HG03432 (cell line): ENCODE measurements at regions not wholly inside any gene's neighbourhood (a gene's known extent, or its start where the extent isn't known, plus 50 kb on each side); places are given as distances from the start of the nearest gene placed in this dataset.

Experiments used
- ATAC-seq: cut with Tn5 transposase; IDR thresholded peaks from one replicate; pipeline ENCODE4 v1.9.1; 2021; ENCODE audit warnings: mild to moderate bottlenecking, moderate library complexity; ENCODE audit not compliant: unreplicated experiment

- ATAC-seq, result no peak
Measured at GRCh38 chr4:136784326-136784725, 748.0 kb downstream of the PCDH18 start.

- ATAC-seq, result no peak
Measured at GRCh38 chr4:136769717-136770116, 762.6 kb downstream of the PCDH18 start.

- no peak for ATAC-seq
Measured at GRCh38 chr4:136768925-136769275, 763.4 kb downstream of the PCDH18 start.

GRCh38 chr4:136768213-136768924, 763.9 kb downstream of the PCDH18 start:
- ATAC-seq, result no peak

GRCh38 chr4:136763919-136764318, 768.4 kb downstream of the PCDH18 start:
- ATAC-seq, result no peak

- no peak for ATAC-seq
Measured at GRCh38 chr4:136755531-136755916, 776.8 kb downstream of the PCDH18 start.

- no peak for ATAC-seq
Measured at GRCh38 chr4:136754810-136755530, 777.3 kb downstream of the PCDH18 start.

- ATAC-seq, result no peak
Measured at GRCh38 chr4:136751556-136751955, 780.7 kb downstream of the PCDH18 start.

GRCh38 chr4:136750897-136751296, 781.4 kb downstream of the PCDH18 start:
- ATAC-seq, result no peak

GRCh38 chr4:136749989-136750388, 782.3 kb downstream of the PCDH18 start:
- ATAC-seq, result no peak

- no peak for ATAC-seq
Measured at GRCh38 chr4:136748773-136749172, 783.5 kb downstream of the PCDH18 start.

GRCh38 chr4:136748165-136748564, 784.1 kb downstream of the PCDH18 start:
- ATAC-seq, result no peak

- no peak for ATAC-seq
Measured at GRCh38 chr4:136743238-136743637, 789.1 kb downstream of the PCDH18 start.

- no peak for ATAC-seq
Measured at GRCh38 chr4:136742333-136742732, 790.0 kb downstream of the PCDH18 start.

GRCh38 chr4:136741468-136741867, 790.8 kb downstream of the PCDH18 start:
- ATAC-seq, result no peak

- ATAC-seq, result no peak
Measured at GRCh38 chr4:136740326-136740725, 792.0 kb downstream of the PCDH18 start.

- no peak for ATAC-seq
Measured at GRCh38 chr4:136737066-136737465, 795.2 kb downstream of the PCDH18 start.

GRCh38 chr4:136731025-136731424, 801.3 kb downstream of the PCDH18 start:
- ATAC-seq, result no peak

- ATAC-seq, result no peak
Measured at GRCh38 chr4:136725286-136726081, 806.8 kb downstream of the PCDH18 start.

- ATAC-seq, result peak; percentile 90
Measured at GRCh38 chr4:136713140-136713539, 819.2 kb downstream of the PCDH18 start.

- ATAC-seq, result no peak
Measured at GRCh38 chr4:136709897-136710296, 822.4 kb downstream of the PCDH18 start.

GRCh38 chr4:136706942-136707341, 825.4 kb downstream of the PCDH18 start:
- peak; percentile 61 for ATAC-seq
